CMK (cell line): ENCODE measurements at regions not wholly inside any gene's neighbourhood (a gene's known extent, or its start where the extent isn't known, plus 50 kb on each side); places are given as distances from the start of the nearest gene placed in this dataset.

Experiments
- DNase-seq: peaks from one replicate; pipeline ENCODE4 v3.0.0-alpha.2; 2010; ENCODE audit warnings: low read depth

- DNase-seq: no peak
Measured at GRCh38 chr5:173764332-173765028, 123.7 kb upstream of the CPEB4 start.

- DNase-seq: no peak
Measured at GRCh38 chr5:173765029-173765644, 123.0 kb upstream of the CPEB4 start.

GRCh38 chr5:173765661-173766060, 122.5 kb upstream of the CPEB4 start:
- no peak for DNase-seq

- DNase-seq: no peak
Measured at GRCh38 chr5:173767574-173768266, 120.4 kb upstream of the CPEB4 start.

GRCh38 chr5:173768267-173768806, 119.8 kb upstream of the CPEB4 start:
- DNase-seq: no peak

GRCh38 chr5:173768891-173769290, 119.3 kb upstream of the CPEB4 start:
- no peak for DNase-seq

- DNase-seq: no peak
Measured at GRCh38 chr5:173770637-173771036, 117.5 kb upstream of the CPEB4 start.

GRCh38 chr5:173771121-173771724, 116.9 kb upstream of the CPEB4 start:
- no peak for DNase-seq

- no peak for DNase-seq
Measured at GRCh38 chr5:173771725-173772383, 116.3 kb upstream of the CPEB4 start.

GRCh38 chr5:173772384-173773059, 115.6 kb upstream of the CPEB4 start:
- no peak for DNase-seq

GRCh38 chr5:173774271-173774761, 113.8 kb upstream of the CPEB4 start:
- no peak for DNase-seq

GRCh38 chr5:173775261-173776197, 112.6 kb upstream of the CPEB4 start:
- no peak for DNase-seq

GRCh38 chr5:173777149-173777548, 111.0 kb upstream of the CPEB4 start:
- no peak for DNase-seq

GRCh38 chr5:173777674-173778073, 110.5 kb upstream of the CPEB4 start:
- DNase-seq: no peak

GRCh38 chr5:173778152-173778782, 109.9 kb upstream of the CPEB4 start:
- no peak for DNase-seq

GRCh38 chr5:173778784-173779304, 109.3 kb upstream of the CPEB4 start:
- no peak for DNase-seq

GRCh38 chr5:173780235-173781234, 107.6 kb upstream of the CPEB4 start:
- DNase-seq: no peak

GRCh38 chr5:173781432-173781815, 106.7 kb upstream of the CPEB4 start:
- no peak for DNase-seq
